Glutamatergic neuron (in vitro differentiated cells): ENCODE measurements at regions not wholly inside any gene's neighbourhood (a gene's known extent, or its start where the extent isn't known, plus 50 kb on each side); places are given as distances from the start of the nearest gene placed in this dataset.

Source experiments
- DNase-seq: peaks from one replicate; pipeline ENCODE4 v3.0.0; 2022
- H3K27ac Mint-ChIP-seq: one replicate; pipeline ENCODE4 v1.8.0; 2020; ENCODE audit warnings: mild to moderate bottlenecking, mixed read lengths, inconsistent platforms; ENCODE audit not compliant: unreplicated experiment
- H3K27me3 Mint-ChIP-seq: one replicate; pipeline ENCODE4 v1.8.0; 2020; ENCODE audit warnings: mild to moderate bottlenecking, moderate library complexity, mixed read lengths, inconsistent platforms; ENCODE audit not compliant: unreplicated experiment
- H3K36me3 Mint-ChIP-seq: one replicate; pipeline ENCODE4 v1.8.0; 2020; ENCODE audit warnings: mild to moderate bottlenecking, mixed read lengths, inconsistent platforms; ENCODE audit not compliant: unreplicated experiment
- H3K4me1 Mint-ChIP-seq: one replicate; pipeline ENCODE4 v1.8.0; 2020; ENCODE audit warnings: mild to moderate bottlenecking, low read depth, mixed read lengths, inconsistent platforms; ENCODE audit not compliant: unreplicated experiment
- H3K4me3 Mint-ChIP-seq: one replicate; pipeline ENCODE4 v1.8.0; 2020; ENCODE audit warnings: mild to moderate bottlenecking, mixed read lengths, inconsistent platforms; ENCODE audit not compliant: unreplicated experiment
- H3K9me3 Mint-ChIP-seq: one replicate; pipeline ENCODE4 v1.8.0; 2020; ENCODE audit warnings: mild to moderate bottlenecking, moderate library complexity, mixed read lengths, inconsistent platforms; ENCODE audit not compliant: unreplicated experiment
- CTCF ChIP-seq: fragments of 200-600 bp; sonication (generic); IDR thresholded peaks from one replicate; pipeline ENCODE4 v1.5.0; 2021; ENCODE audit not compliant: partially characterized antibody, unreplicated experiment

- no peak overlapping the region for H3K4me3 Mint-ChIP-seq
- H3K36me3 Mint-ChIP-seq, result peaks cover 3% of the 10 kb centered on the region
- H3K27me3 Mint-ChIP-seq, result peaks cover 4% of the 10 kb centered on the region
- DNase-seq, result no peak
- H3K27ac Mint-ChIP-seq, result no peak overlapping the region
- no peak for TF ChIP-seq CTCF
- no peaks in the 10 kb centered on the region for H3K4me1 Mint-ChIP-seq
- H3K9me3 Mint-ChIP-seq, result peaks cover 4% of the 10 kb centered on the region
Measured at GRCh38 chr14:101217616-101218371, 314.3 kb upstream of the RTL1 start.

- Mint-ChIP-seq H3K36me3 (peaks cover 2% of the 10 kb centered on the region), H3K9me3 (peaks cover 6% of the 10 kb centered on the region), H3K4me1 (peaks cover 2% of the 10 kb centered on the region), H3K27ac (no peak overlapping the region), H3K27me3 (peaks cover 7% of the 10 kb centered on the region), H3K4me3 (no peak overlapping the region)
- DNase-seq, result no peak
- no peak for TF ChIP-seq CTCF
Measured at GRCh38 chr14:101219896-101220703, 316.6 kb upstream of the RTL1 start.

DNA sequence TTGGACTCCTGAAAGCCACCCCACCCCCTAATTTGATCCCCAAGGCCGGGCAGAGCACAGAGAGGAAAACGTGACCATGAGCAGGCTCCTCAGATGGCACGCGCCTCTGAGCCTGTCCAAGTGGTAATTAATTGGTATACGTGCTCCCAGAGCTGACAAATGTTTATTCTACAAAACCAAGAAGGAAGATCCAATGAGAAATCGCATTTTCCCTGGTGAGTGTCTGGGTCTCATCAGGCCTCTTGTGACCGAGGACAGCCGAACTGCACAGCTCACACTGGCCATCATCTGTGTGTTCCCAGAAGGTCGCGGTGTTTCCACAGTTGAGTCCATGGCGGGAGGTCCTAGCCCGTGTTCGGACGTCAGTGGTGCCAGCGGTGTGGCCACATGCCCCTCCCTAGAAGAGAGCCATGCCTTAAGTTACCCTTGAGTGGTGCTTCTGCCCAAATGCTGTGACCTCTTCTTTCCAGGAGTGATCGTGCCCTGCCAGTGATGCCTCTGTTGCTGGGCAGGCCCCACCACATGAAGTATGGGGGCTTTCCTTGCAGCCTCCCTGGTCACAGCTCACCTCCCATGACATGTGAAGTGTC, 317.5 kb upstream of the RTL1 start:
- Mint-ChIP-seq H3K9me3 (peaks cover 6% of the 10 kb centered on the region), H3K27me3 (peaks cover 7% of the 10 kb centered on the region), H3K4me3 (no peak overlapping the region), H3K36me3 (no peaks in the 10 kb centered on the region), H3K27ac (no peak overlapping the region), H3K4me1 (peaks cover 2% of the 10 kb centered on the region)
- no peak for TF ChIP-seq CTCF
- no peak for DNase-seq

DNA sequence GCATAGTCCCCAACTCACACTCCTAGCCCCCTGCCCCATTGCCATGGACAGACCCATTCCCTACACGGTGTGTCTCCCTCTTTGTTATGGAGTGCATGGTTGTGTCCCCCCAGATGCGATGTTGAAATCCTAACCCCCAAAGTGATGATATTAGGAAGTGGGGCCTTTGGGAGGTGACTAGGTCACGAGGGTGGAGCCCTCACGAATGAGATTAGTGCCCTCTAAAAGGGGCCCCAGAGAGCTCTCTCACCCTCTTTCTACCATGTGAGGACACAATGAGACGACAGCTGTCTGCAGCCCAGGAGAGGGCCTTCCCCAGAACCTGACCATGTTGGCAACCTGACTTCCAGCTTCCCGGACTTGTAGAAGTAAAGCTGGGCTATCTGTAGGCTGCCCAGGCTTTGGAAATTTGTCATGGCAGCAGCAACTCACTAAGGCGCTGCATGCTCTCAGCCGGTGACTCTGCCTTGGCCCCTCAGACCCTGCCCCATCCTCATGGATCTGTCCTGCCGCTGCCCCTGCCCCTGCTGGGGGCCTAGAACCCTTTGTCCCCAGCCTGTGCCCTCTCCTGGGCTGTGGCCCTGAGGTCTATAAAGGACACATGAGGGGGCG, 318.1 kb upstream of the RTL1 start:
- H3K36me3 Mint-ChIP-seq, result no peaks in the 10 kb centered on the region
- H3K27ac Mint-ChIP-seq, result no peak overlapping the region

More for the DNA sequence above, 318.1 kb upstream of the RTL1 start:
- Mint-ChIP-seq H3K4me3 (no peak overlapping the region), H3K27me3 (peaks cover 7% of the 10 kb centered on the region), H3K9me3 (peaks cover 6% of the 10 kb centered on the region), H3K4me1 (peaks cover 2% of the 10 kb centered on the region)
- TF ChIP-seq CTCF, result no peak
- DNase-seq, result no peak
